Lower lobe of right lung (tissue), 2 donors: ENCODE measurements at regions not wholly inside any gene's neighbourhood (a gene's known extent, or its start where the extent isn't known, plus 50 kb on each side); places are given as distances from the start of the nearest gene placed in this dataset.

Source experiments
- ATAC-seq, 2 donors: fragments of 200-7000 bp; cut with Tn5 transposase; one replicate each; pipeline ENCODE4 v1.9.1; 2020 to 2022; ENCODE audit warnings: mild to moderate bottlenecking in 2 of 2, moderate library complexity in 2 of 2
- DNase-seq: peaks from one replicate; pipeline ENCODE4 v3.0.0-alpha.2; 2020
- H3K27ac ChIP-seq: fragments of 200-600 bp; one replicate; pipeline ENCODE4 v1.8.0; 2022
- H3K27me3 ChIP-seq: fragments of 200-600 bp; one replicate; pipeline ENCODE4 v1.8.0; 2022; ENCODE audit warnings: low read depth
- H3K36me3 ChIP-seq: fragments of 200-600 bp; one replicate; pipeline ENCODE4 v1.8.0; 2022; ENCODE audit warnings: mild to moderate bottlenecking
- H3K4me1 ChIP-seq: fragments of 200-600 bp; one replicate; pipeline ENCODE4 v1.8.0; 2022
- H3K4me3 ChIP-seq: fragments of 200-600 bp; one replicate; pipeline ENCODE4 v1.8.0; 2022; ENCODE audit warnings: mild to moderate bottlenecking
- H3K9me3 ChIP-seq: fragments of 200-600 bp; one replicate; pipeline ENCODE4 v1.8.0; 2022
- intact Hi-C: fragments of 100-400 bp; cut with DNase I; formaldehyde crosslinking; loops from one replicate; pipeline ENCODE4 v1.11.0; 2022
- TF ChIP-seq, protein P1 (sequence below): fragments of 200-600 bp; IDR thresholded peaks from one replicate; pipeline ENCODE4 v1.8.0; 2022; ENCODE audit warnings: antibody characterized with exemption, mild to moderate bottlenecking
- donor health status: DM: no; HTN: yes; CAD: no; lungs with severe emphysema.

DNA sequence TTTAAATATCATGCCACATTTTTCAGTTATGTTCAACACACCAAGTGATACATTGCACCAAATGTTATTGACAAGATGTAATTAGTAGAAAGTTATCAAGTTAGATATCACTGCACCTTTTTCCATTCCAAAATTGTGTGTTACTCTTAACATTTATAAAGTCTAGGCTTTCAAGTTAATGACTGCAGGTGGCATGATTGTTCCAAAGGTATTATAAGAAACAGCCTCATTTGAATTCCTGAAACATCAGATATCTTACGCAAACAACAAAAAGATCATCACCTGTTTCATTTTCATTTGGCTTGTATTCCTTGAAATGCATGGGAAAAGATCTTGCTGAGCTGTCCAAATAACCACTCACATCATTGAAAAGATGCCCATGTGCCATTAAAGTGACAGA is 1528.2 kb upstream of the ZEB2 start:
- no peak for ATAC-seq
- no peaks in the 10 kb centered on the region for H3K9me3 ChIP-seq
- H3K27ac ChIP-seq: no peak overlapping the region
- H3K4me1 ChIP-seq: no peaks in the 10 kb centered on the region
- no peak for DNase-seq
- no peak overlapping the region for H3K4me3 ChIP-seq
- H3K36me3 ChIP-seq: no peaks in the 10 kb centered on the region
- intact Hi-C loops: no loop called here
- TF ChIP-seq, protein P1, sequence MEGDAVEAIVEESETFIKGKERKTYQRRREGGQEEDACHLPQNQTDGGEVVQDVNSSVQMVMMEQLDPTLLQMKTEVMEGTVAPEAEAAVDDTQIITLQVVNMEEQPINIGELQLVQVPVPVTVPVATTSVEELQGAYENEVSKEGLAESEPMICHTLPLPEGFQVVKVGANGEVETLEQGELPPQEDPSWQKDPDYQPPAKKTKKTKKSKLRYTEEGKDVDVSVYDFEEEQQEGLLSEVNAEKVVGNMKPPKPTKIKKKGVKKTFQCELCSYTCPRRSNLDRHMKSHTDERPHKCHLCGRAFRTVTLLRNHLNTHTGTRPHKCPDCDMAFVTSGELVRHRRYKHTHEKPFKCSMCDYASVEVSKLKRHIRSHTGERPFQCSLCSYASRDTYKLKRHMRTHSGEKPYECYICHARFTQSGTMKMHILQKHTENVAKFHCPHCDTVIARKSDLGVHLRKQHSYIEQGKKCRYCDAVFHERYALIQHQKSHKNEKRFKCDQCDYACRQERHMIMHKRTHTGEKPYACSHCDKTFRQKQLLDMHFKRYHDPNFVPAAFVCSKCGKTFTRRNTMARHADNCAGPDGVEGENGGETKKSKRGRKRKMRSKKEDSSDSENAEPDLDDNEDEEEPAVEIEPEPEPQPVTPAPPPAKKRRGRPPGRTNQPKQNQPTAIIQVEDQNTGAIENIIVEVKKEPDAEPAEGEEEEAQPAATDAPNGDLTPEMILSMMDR: no peak
- H3K27me3 ChIP-seq: no peaks in the 10 kb centered on the region

DNA sequence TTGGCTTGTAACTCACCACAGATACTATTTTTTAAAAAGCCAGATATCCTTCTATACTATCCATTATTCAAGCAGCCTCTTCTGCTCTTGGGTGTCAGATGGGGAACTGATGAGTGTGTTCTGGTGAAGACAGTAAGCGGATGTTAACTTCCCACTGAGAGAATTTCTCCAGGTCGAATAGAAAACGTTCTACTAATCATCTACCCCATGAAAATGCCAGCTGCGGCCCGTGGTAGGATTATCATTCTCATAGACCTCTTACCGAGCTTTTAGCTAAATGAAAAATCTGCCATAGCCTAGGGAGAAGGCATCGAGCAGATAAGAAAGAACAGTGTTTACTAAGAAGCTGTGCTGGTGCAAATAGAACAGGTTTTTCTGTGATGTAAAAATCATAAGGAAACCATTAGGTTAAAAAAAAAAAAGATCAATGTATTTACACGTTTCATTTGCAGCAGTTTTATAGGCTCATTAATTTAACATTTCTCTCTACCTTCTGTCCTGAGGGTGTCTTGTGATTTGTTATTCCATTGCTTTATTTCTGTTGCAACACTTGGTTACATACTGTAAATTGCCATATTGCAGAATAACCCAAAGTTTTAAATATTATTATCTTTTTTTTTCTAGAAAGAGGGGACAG is 1521.5 kb upstream of the ZEB2 start:
- intact Hi-C loops: no loop called here
- Histone ChIP-seq H3K4me1 (no peaks in the 10 kb centered on the region), H3K36me3 (no peaks in the 10 kb centered on the region), H3K27me3 (no peaks in the 10 kb centered on the region), H3K9me3 (no peaks in the 10 kb centered on the region), H3K4me3 (no peak overlapping the region), H3K27ac (no peak overlapping the region)
- DNase-seq: no peak
- ATAC-seq: no peak
- TF ChIP-seq, protein P1: no peak

- no peaks in the 10 kb centered on the region for H3K36me3 ChIP-seq
- TF ChIP-seq, protein P1: no peak
- intact Hi-C loops: no loop called here
- no peaks in the 10 kb centered on the region for H3K9me3 ChIP-seq
- H3K4me3 ChIP-seq: no peak overlapping the region
- no peak for DNase-seq
- ATAC-seq: no peak
- no peaks in the 10 kb centered on the region for H3K4me1 ChIP-seq
- no peak overlapping the region for H3K27ac ChIP-seq
- no peaks in the 10 kb centered on the region for H3K27me3 ChIP-seq
Measured at GRCh38 chr2:146040051-146040450, 1520.1 kb upstream of the ZEB2 start.

DNA sequence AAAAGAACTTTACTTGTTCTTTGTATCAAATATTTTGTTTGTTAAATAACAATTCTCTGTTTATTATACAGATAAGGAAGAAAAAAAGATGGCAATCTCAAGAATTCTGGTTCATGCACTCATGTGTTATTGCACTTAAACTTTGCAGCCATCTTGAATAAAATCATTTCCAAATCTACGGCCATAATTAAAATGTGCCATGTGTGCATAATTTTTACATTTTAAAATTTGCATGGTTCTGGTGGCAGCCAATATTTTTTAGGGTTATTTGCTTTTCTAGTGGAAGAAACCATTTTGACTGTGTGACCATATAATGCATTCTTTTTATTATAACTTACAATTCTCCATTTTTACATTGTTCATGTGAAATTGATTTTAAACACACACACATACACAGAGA is 1518.1 kb upstream of the ZEB2 start:
- Histone ChIP-seq H3K27ac (no peak overlapping the region), H3K27me3 (no peaks in the 10 kb centered on the region), H3K9me3 (no peaks in the 10 kb centered on the region), H3K4me3 (no peak overlapping the region), H3K4me1 (no peaks in the 10 kb centered on the region), H3K36me3 (no peaks in the 10 kb centered on the region)
- no peak for DNase-seq
- ATAC-seq: no peak
- intact Hi-C loops: no loop called here
- TF ChIP-seq, protein P1: no peak

GRCh38 chr2:146037334-146037870 is 1517.5 kb upstream of the ZEB2 start:
- Histone ChIP-seq H3K27ac (no peak overlapping the region), H3K36me3 (no peaks in the 10 kb centered on the region), H3K4me1 (no peaks in the 10 kb centered on the region), H3K9me3 (no peaks in the 10 kb centered on the region), H3K27me3 (no peaks in the 10 kb centered on the region), H3K4me3 (no peak overlapping the region)
- ATAC-seq (no peak), DNase-seq (no peak)
- intact Hi-C loops: no loop called here
- TF ChIP-seq, protein P1: no peak
